Body of pancreas (tissue), 4 donors: ENCODE measurements at regions not wholly inside any gene's neighbourhood (a gene's known extent, or its start where the extent isn't known, plus 50 kb on each side); places are given as distances from the start of the nearest gene placed in this dataset.

ENCODE experiments used
- POLR2A ChIP-seq, 3 donors: fragments of 450-650 bp; IDR thresholded peaks; one replicate each; pipeline ENCODE4 v1.6.1; 2016; ENCODE audit warnings: antibody characterized with exemption in 3 of 3, mild to moderate bottlenecking in 2 of 3
- TF ChIP-seq, protein P1 (sequence below), 7 experiments: fragments of 450-650 bp in 4 of 7; fragments of 200-600 bp in 3 of 7; sonication (generic) in 3 of 7; IDR thresholded peaks; one replicate each; pipeline ENCODE4 v1.5.1; 2016 to 2019; ENCODE audit warnings: antibody characterized with exemption in 7 of 7

DNA sequence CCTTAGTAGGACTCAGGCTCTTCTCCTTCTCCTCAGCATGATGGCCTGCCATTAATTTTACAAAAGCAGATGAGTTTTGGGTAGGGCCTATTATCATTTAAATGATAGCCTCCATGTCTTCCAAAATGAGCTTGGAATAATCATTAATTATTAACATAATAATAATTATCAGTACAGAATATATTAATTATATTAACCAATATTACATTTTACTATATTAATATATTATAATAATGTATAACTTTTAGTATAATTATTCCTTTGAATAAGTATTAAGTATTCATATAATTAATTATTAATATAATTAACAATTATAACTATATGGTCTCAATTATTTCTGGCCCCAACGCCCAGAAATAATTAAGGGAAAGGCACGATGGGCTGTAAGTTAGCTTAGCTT is 318.6 kb upstream of the ADGRL4 start:
- TF ChIP-seq, protein P1, sequence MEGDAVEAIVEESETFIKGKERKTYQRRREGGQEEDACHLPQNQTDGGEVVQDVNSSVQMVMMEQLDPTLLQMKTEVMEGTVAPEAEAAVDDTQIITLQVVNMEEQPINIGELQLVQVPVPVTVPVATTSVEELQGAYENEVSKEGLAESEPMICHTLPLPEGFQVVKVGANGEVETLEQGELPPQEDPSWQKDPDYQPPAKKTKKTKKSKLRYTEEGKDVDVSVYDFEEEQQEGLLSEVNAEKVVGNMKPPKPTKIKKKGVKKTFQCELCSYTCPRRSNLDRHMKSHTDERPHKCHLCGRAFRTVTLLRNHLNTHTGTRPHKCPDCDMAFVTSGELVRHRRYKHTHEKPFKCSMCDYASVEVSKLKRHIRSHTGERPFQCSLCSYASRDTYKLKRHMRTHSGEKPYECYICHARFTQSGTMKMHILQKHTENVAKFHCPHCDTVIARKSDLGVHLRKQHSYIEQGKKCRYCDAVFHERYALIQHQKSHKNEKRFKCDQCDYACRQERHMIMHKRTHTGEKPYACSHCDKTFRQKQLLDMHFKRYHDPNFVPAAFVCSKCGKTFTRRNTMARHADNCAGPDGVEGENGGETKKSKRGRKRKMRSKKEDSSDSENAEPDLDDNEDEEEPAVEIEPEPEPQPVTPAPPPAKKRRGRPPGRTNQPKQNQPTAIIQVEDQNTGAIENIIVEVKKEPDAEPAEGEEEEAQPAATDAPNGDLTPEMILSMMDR (IDR thresholded peaks at IDR 0.05) = no peak
- no peak for TF ChIP-seq POLR2A (IDR thresholded peaks at IDR 0.05)
